BLaER1 treated with 17β-estradiol and CSF1 and Interleukin-3, amounts not matched to agents 10 nM and 100 nM (cell line): ENCODE measurements at regions not wholly inside any gene's neighbourhood (a gene's known extent, or its start where the extent isn't known, plus 50 kb on each side); places are given as distances from the start of the nearest gene placed in this dataset.
"Not testable (repeated sequence)": the region's sequence is repeated elsewhere in the genome, so short reads cannot be mapped to it uniquely, and the experiment has no call there.

ENCODE experiments used
- H3K27ac ChIP-seq, 11 experiments: shearing (Covaris generic); formaldehyde crosslinking; 2 replicates each; pipeline ENCODE4 v1.8.1; 2022
- H3K27me3 ChIP-seq, 11 experiments: shearing (Covaris generic); formaldehyde crosslinking; 2 replicates each; pipeline ENCODE4 v1.8.1; 2022
- H3K36me3 ChIP-seq, 11 experiments: shearing (Covaris generic); formaldehyde crosslinking; 2 replicates each; pipeline ENCODE4 v1.8.1; 2022
- H3K4me1 ChIP-seq, 10 experiments: shearing (Covaris generic); formaldehyde crosslinking; 2 replicates each; pipeline ENCODE4 v1.8.1; 2022
- H3K4me2 ChIP-seq, 11 experiments: shearing (Covaris generic); formaldehyde crosslinking; 2 replicates each; pipeline ENCODE4 v1.8.1; 2022
- H3K4me3 ChIP-seq, 10 experiments: shearing (Covaris generic); formaldehyde crosslinking; 2 replicates each; pipeline ENCODE4 v1.8.1; 2022
- H3K9ac ChIP-seq, 11 experiments: shearing (Covaris generic); formaldehyde crosslinking; 2 replicates each; pipeline ENCODE4 v1.8.1; 2022
- H3K9me3 ChIP-seq, 11 experiments: shearing (Covaris generic); formaldehyde crosslinking; replicated peaks in 1 of 11; 2 replicates each; pipeline ENCODE4 v1.8.1; 2022
- H4K20me1 ChIP-seq, 11 experiments: shearing (Covaris generic); formaldehyde crosslinking; 2 replicates each; pipeline ENCODE4 v1.8.1; 2022
- Cebpa-rat ChIP-seq, 11 experiments: shearing (Covaris generic); IDR thresholded peaks; 2 replicates each; pipeline ENCODE4 v1.8.1; 2022

- Histone ChIP-seq H3K36me3 (no peaks in the 10 kb centered on the region), H4K20me1 (no peaks in the 10 kb centered on the region), H3K4me2 (no peak overlapping the region), H3K27me3 (no peaks in the 10 kb centered on the region), H3K9ac (no peak overlapping the region), H3K4me1 (no peaks in the 10 kb centered on the region), H3K9me3 (no peaks in the 10 kb centered on the region), H3K27ac (no peak overlapping the region), H3K4me3 (no peak overlapping the region)
- TF ChIP-seq Cebpa-rat (IDR thresholded peaks at IDR 0.05) = no peak
These were observed 315.6 kb upstream of the KCND2 start for GRCh38 chr7:119957335-119957734.

GRCh38 chr7:119959811-119960210 lies 313.2 kb upstream of the KCND2 start:
- H3K4me2 ChIP-seq = no peak overlapping the region
- no peak overlapping the region for H3K4me3 ChIP-seq
- H4K20me1 ChIP-seq = no peaks in the 10 kb centered on the region
- H3K36me3 ChIP-seq = no peaks in the 10 kb centered on the region
- no peaks in the 10 kb centered on the region for H3K4me1 ChIP-seq
- no peak overlapping the region for H3K27ac ChIP-seq
- H3K9me3 ChIP-seq = no peaks in the 10 kb centered on the region
- H3K27me3 ChIP-seq = no peaks in the 10 kb centered on the region
- H3K9ac ChIP-seq = no peak overlapping the region
- TF ChIP-seq Cebpa-rat (IDR thresholded peaks at IDR 0.05) = no peak

- Histone ChIP-seq H3K9ac (no peak overlapping the region), H3K36me3 (no peaks in the 10 kb centered on the region), H3K27me3 (no peaks in the 10 kb centered on the region), H4K20me1 (no peaks in the 10 kb centered on the region), H3K4me3 (no peak overlapping the region), H3K4me2 (no peak overlapping the region), H3K9me3 (no peaks in the 10 kb centered on the region), H3K4me1 (no peaks in the 10 kb centered on the region), H3K27ac (no peak overlapping the region)
- TF ChIP-seq Cebpa-rat (IDR thresholded peaks at IDR 0.05) = no peak
These were observed 309.3 kb upstream of the KCND2 start for GRCh38 chr7:119963654-119964053.

GRCh38 chr7:119964065-119964464 lies 308.9 kb upstream of the KCND2 start:
- Histone ChIP-seq H3K9me3 (no peaks in the 10 kb centered on the region), H3K36me3 (no peaks in the 10 kb centered on the region), H3K27ac (no peak overlapping the region), H3K27me3 (no peaks in the 10 kb centered on the region), H3K4me3 (no peak overlapping the region), H4K20me1 (no peaks in the 10 kb centered on the region), H3K4me2 (no peak overlapping the region), H3K4me1 (no peaks in the 10 kb centered on the region; a peak in 1 of 20 replicates), H3K9ac (no peak overlapping the region)
- TF ChIP-seq Cebpa-rat (IDR thresholded peaks at IDR 0.05) = no peak

GRCh38 chr7:119964788-119965542 lies 308.0 kb upstream of the KCND2 start:
- Histone ChIP-seq H3K4me1 (no peaks in the 10 kb centered on the region; a peak in 1 of 20 replicates), H4K20me1 (no peaks in the 10 kb centered on the region), H3K27me3 (no peaks in the 10 kb centered on the region), H3K4me2 (no peak overlapping the region), H3K4me3 (no peak overlapping the region), H3K27ac (no peak overlapping the region), H3K36me3 (no peaks in the 10 kb centered on the region), H3K9ac (no peak overlapping the region), H3K9me3 (no peaks in the 10 kb centered on the region)
- TF ChIP-seq Cebpa-rat (IDR thresholded peaks at IDR 0.05) = no peak

- Histone ChIP-seq H3K4me3 (no peak overlapping the region), H3K36me3 (no peaks in the 10 kb centered on the region), H3K27me3 (no peaks in the 10 kb centered on the region), H3K4me1 (no peaks in the 10 kb centered on the region; a peak in 1 of 20 replicates), H3K9ac (no peak overlapping the region), H3K27ac (no peak overlapping the region), H4K20me1 (no peaks in the 10 kb centered on the region), H3K9me3 (no peaks in the 10 kb centered on the region), H3K4me2 (no peak overlapping the region)
- no peak for TF ChIP-seq Cebpa-rat (IDR thresholded peaks at IDR 0.05)
These were observed 305.8 kb upstream of the KCND2 start for GRCh38 chr7:119967221-119967620.

- not testable (repeated sequence) for H3K4me1 ChIP-seq, H3K9me3 ChIP-seq, H4K20me1 ChIP-seq, H3K9ac ChIP-seq, H3K27ac ChIP-seq, H3K36me3 ChIP-seq, H3K27me3 ChIP-seq, H3K4me2 ChIP-seq, H3K4me3 ChIP-seq
These were observed 304.6 kb upstream of the KCND2 start for GRCh38 chr7:119968411-119968810.

GRCh38 chr7:119969054-119969453 lies 303.9 kb upstream of the KCND2 start:
- Histone ChIP-seq H3K27ac (no peak overlapping the region), H3K9ac (no peak overlapping the region), H3K4me2 (no peak overlapping the region), H3K4me3 (no peak overlapping the region), H3K9me3 (no peaks in the 10 kb centered on the region), H3K4me1 (no peaks in the 10 kb centered on the region; a peak in 1 of 20 replicates), H3K27me3 (no peaks in the 10 kb centered on the region), H4K20me1 (no peaks in the 10 kb centered on the region), H3K36me3 (no peaks in the 10 kb centered on the region)
- no peak for TF ChIP-seq Cebpa-rat (IDR thresholded peaks at IDR 0.05)

- no peak overlapping the region for H3K27ac ChIP-seq
- no peaks in the 10 kb centered on the region for H3K27me3 ChIP-seq
- H3K4me1 ChIP-seq = no peaks in the 10 kb centered on the region; a peak in 1 of 20 replicates
- H3K4me3 ChIP-seq = no peak overlapping the region
- H4K20me1 ChIP-seq = no peaks in the 10 kb centered on the region
- no peaks in the 10 kb centered on the region for H3K36me3 ChIP-seq
- H3K4me2 ChIP-seq = no peak overlapping the region
- no peak overlapping the region for H3K9ac ChIP-seq
- no peaks in the 10 kb centered on the region for H3K9me3 ChIP-seq
- TF ChIP-seq Cebpa-rat (IDR thresholded peaks at IDR 0.05) = no peak
These were observed 303.2 kb upstream of the KCND2 start for GRCh38 chr7:119969763-119970162.

GRCh38 chr7:119974972-119975371 lies 298.0 kb upstream of the KCND2 start:
- H3K9ac ChIP-seq = no peak overlapping the region
- H3K9me3 ChIP-seq = no peaks in the 10 kb centered on the region
- no peaks in the 10 kb centered on the region for H4K20me1 ChIP-seq
- no peak overlapping the region for H3K27ac ChIP-seq
- no peaks in the 10 kb centered on the region for H3K4me1 ChIP-seq
- H3K27me3 ChIP-seq = no peaks in the 10 kb centered on the region
- TF ChIP-seq Cebpa-rat (IDR thresholded peaks at IDR 0.05) = no peak
- H3K4me3 ChIP-seq = no peak overlapping the region
- H3K36me3 ChIP-seq = no peaks in the 10 kb centered on the region
- no peak overlapping the region for H3K4me2 ChIP-seq
